SK-N-MC (cell line): ENCODE measurements at regions not wholly inside any gene's neighbourhood (a gene's known extent, or its start where the extent isn't known, plus 50 kb on each side); places are given as distances from the start of the nearest gene placed in this dataset.
A peak's percentile ranks its signal among the peaks of the same experiment; 100 is the strongest.
"Not testable (repeated sequence)": the region's sequence is repeated elsewhere in the genome, so short reads cannot be mapped to it uniquely, and the experiment has no call there.

Source experiments
- DNase-seq: peaks from one replicate; pipeline ENCODE4 v3.0.0-alpha.2; 2011; ENCODE audit warnings: low read depth, low spot score
- H3K27ac ChIP-seq: fragments of 200-600 bp; sonication (generic); 2 replicates; pipeline ENCODE4 v1.5.1; 2016; ENCODE audit warnings: mixed run types
- H3K36me3 ChIP-seq: fragments of 200-600 bp; sonication (generic); 2 replicates; pipeline ENCODE4 v1.6.1; 2017; ENCODE audit warnings: antibody characterized with exemption, low read length, mixed read lengths; ENCODE audit not compliant: insufficient read depth
- H3K4me3 ChIP-seq: fragments of 200-600 bp; sonication (generic); 2 replicates; pipeline ENCODE4 v1.5.1; 2016
- H3K9ac ChIP-seq: fragments of 200-600 bp; sonication (generic); 2 replicates; pipeline ENCODE4 v1.8.0; 2017; ENCODE audit warnings: mixed run types, mixed read lengths; ENCODE audit not compliant: insufficient read length
- H3K9me3 ChIP-seq: fragments of 200-600 bp; sonication (generic); 2 replicates; pipeline ENCODE4 v1.6.1; 2017; ENCODE audit warnings: low read depth, mild to moderate bottlenecking, antibody characterized with exemption, low read length, moderate library complexity, mixed read lengths
- EZH2 ChIP-seq: fragments of 200-600 bp; sonication (generic); IDR thresholded peaks from one replicate; pipeline ENCODE4 v1.6.1; 2017; ENCODE audit warnings: antibody characterized with exemption
- FOXP2 ChIP-seq: optimal IDR thresholded peaks from 2 replicates; pipeline ENCODE3; 2011; ENCODE audit warnings: mild to moderate bottlenecking, moderate library complexity; ENCODE audit not compliant: insufficient read depth; ENCODE audit errors: extremely low read length, control extremely low read depth
- POLR2AphosphoS5 ChIP-seq: IDR thresholded peaks from 2 replicates; pipeline ENCODE4 v1.6.1; 2012; ENCODE audit warnings: mild to moderate bottlenecking, low read depth, low read length, borderline replicate concordance

GRCh38 chr6:14771016-14771415, 474.9 kb upstream of the JARID2 start:
- H3K9ac ChIP-seq, result no peak overlapping the region
- H3K27ac ChIP-seq, result no peak overlapping the region
- 0 out of 2 replicates have a peak, but pooled peaks cover 8% of the 10 kb centered on the region for H3K36me3 ChIP-seq
- TF ChIP-seq FOXP2 (no peak), EZH2 (no peak), POLR2AphosphoS5 (no peak)
- no peaks in the 10 kb centered on the region for H3K9me3 ChIP-seq
- no peak for DNase-seq
- no peak overlapping the region for H3K4me3 ChIP-seq

GRCh38 chr6:14772188-14772587, 473.7 kb upstream of the JARID2 start:
- Histone ChIP-seq H3K36me3 (0 out of 2 replicates have a peak, but pooled peaks cover 8% of the 10 kb centered on the region), H3K9me3 (no peaks in the 10 kb centered on the region), H3K9ac (no peak overlapping the region), H3K27ac (peak overlapping the region; percentile 54; the same call in 1 of the 2 replicates), H3K4me3 (no peak overlapping the region)
- TF ChIP-seq EZH2 (no peak), POLR2AphosphoS5 (no peak), FOXP2 (no peak)
- no peak for DNase-seq

GRCh38 chr6:14775528-14775927, 470.3 kb upstream of the JARID2 start:
- H3K36me3 ChIP-seq, result 0 out of 2 replicates have a peak, but pooled peaks cover 8% of the 10 kb centered on the region
- H3K27ac ChIP-seq, result peak overlapping the region; percentile 97; the same call in 1 of the 2 replicates
- no peak overlapping the region for H3K4me3 ChIP-seq
- TF ChIP-seq POLR2AphosphoS5 (no peak), EZH2 (no peak), FOXP2 (no peak)
- DNase-seq, result no peak
- no peaks in the 10 kb centered on the region for H3K9me3 ChIP-seq
- no peak overlapping the region for H3K9ac ChIP-seq

GRCh38 chr6:14776307-14776706, 469.6 kb upstream of the JARID2 start:
- H3K27ac ChIP-seq, result peak overlapping the region; percentile 97

GRCh38 chr6:14781772-14782525, 463.9 kb upstream of the JARID2 start:
- Histone ChIP-seq H3K9ac (no peak overlapping the region), H3K36me3 (no peaks in the 10 kb centered on the region), H3K9me3 (no peaks in the 10 kb centered on the region), H3K4me3 (no peak overlapping the region), H3K27ac (no peak overlapping the region)
- TF ChIP-seq EZH2 (no peak), FOXP2 (no peak), POLR2AphosphoS5 (no peak)
- no peak for DNase-seq

More at GRCh38 chr6:14776307-14776706, 469.6 kb upstream of the JARID2 start:
- Histone ChIP-seq H3K9me3 (no peaks in the 10 kb centered on the region), H3K36me3 (0 out of 2 replicates have a peak, but pooled peaks cover 8% of the 10 kb centered on the region), H3K9ac (no peak overlapping the region), H3K4me3 (no peak overlapping the region)
- TF ChIP-seq FOXP2, result no peak
- no peak for TF ChIP-seq EZH2
- TF ChIP-seq POLR2AphosphoS5, result no peak
- no peak for DNase-seq

GRCh38 chr6:14782921-14783464, 462.9 kb upstream of the JARID2 start:
- not testable (repeated sequence) for H3K27ac ChIP-seq, DNase-seq, H3K4me3 ChIP-seq, H3K9me3 ChIP-seq, H3K9ac ChIP-seq, H3K36me3 ChIP-seq

- no peak for DNase-seq
- H3K9me3 ChIP-seq, result no peaks in the 10 kb centered on the region
- TF ChIP-seq EZH2 (no peak), FOXP2 (no peak), POLR2AphosphoS5 (no peak)
- H3K9ac ChIP-seq, result no peak overlapping the region
- no peak overlapping the region for H3K27ac ChIP-seq
- no peak overlapping the region for H3K4me3 ChIP-seq
- H3K36me3 ChIP-seq, result no peaks in the 10 kb centered on the region
Measured at GRCh38 chr6:14783594-14783993, 462.3 kb upstream of the JARID2 start.

- DNase-seq, result no peak
- Histone ChIP-seq H3K27ac (peak overlapping the region; percentile 77), H3K9me3 (no peaks in the 10 kb centered on the region), H3K36me3 (no peaks in the 10 kb centered on the region), H3K4me3 (no peak overlapping the region), H3K9ac (no peak overlapping the region)
- TF ChIP-seq POLR2AphosphoS5, result no peak
- TF ChIP-seq FOXP2, result no peak
- no peak for TF ChIP-seq EZH2
Measured at GRCh38 chr6:14784596-14785492, 461.0 kb upstream of the JARID2 start.
